GM13976 (cell line): ENCODE measurements at regions not wholly inside any gene's neighbourhood (a gene's known extent, or its start where the extent isn't known, plus 50 kb on each side); places are given as distances from the start of the nearest gene placed in this dataset.

Source experiments
- DNase-seq: peaks from one replicate; pipeline ENCODE4 v3.0.0; 2012; ENCODE audit warnings: low spot score
- CTCF ChIP-seq: IDR thresholded peaks from 2 replicates; pipeline ENCODE4 v1.5.1; 2012; ENCODE audit warnings: borderline replicate concordance, mild to moderate bottlenecking; ENCODE audit not compliant: insufficient read depth; ENCODE audit errors: extremely low read depth, missing control alignments, control extremely low read depth
- in situ Hi-C: fragments of 300-500 bp; cut with MboI; formaldehyde crosslinking; loops from one replicate; pipeline ENCODE4 v1.12.0; 2022; ENCODE audit warnings: low sequenced_read_pairs, mixed read lengths, inconsistent platforms; ENCODE audit not compliant: unreplicated experiment

- no peak for TF ChIP-seq CTCF
- in situ Hi-C loops, result no loop called here
- no peak for DNase-seq
Measured at GRCh38 chr12:89108265-89108664, 244.0 kb downstream of the DUSP6 start.

DNA sequence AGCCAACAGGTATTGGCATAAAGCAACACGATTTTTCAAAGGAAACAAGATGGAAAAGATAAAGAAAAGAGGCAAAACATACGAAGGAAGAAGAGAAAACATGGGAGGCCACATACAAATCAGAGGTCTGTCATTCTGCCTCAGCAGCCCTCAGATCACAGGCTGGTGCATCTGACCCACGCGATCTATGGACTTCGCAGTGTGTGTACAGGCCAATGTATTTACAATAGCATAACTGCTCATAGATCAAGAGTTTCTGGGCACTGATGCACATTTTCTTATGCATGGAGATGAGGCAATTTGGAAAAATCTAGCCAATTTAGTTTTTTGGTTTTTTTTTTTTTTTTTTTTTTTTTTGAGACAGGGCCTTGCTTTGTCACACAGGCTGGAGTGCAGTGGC lies 245.4 kb downstream of the DUSP6 start:
- in situ Hi-C loops, result no loop called here
- no peak for TF ChIP-seq CTCF
- DNase-seq, result no peak

- no peak for TF ChIP-seq CTCF
- in situ Hi-C loops, result no loop called here
- DNase-seq, result no peak
Measured at GRCh38 chr12:89105243-89105642, 247.1 kb downstream of the DUSP6 start.

DNA sequence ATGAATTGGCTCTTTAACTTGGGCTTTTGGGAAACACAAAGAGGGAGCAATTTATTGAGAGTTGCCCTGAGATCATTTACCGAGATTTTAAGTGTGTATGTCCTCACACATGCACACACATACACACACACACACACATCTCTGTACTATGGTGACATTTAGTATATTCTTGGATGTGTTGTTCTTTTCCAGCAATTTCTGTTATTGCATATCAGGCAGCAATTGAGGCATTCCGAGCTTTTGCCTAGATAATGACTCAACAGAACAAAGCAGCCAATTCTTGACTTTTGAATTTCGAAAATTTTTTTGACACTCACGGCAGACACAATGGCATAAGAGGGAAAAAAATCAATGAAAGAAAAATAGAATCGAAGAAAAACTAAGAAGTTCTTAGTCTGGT lies 248.5 kb downstream of the DUSP6 start:
- no peak for DNase-seq
- in situ Hi-C loops, result no loop called here
- no peak for TF ChIP-seq CTCF

DNA sequence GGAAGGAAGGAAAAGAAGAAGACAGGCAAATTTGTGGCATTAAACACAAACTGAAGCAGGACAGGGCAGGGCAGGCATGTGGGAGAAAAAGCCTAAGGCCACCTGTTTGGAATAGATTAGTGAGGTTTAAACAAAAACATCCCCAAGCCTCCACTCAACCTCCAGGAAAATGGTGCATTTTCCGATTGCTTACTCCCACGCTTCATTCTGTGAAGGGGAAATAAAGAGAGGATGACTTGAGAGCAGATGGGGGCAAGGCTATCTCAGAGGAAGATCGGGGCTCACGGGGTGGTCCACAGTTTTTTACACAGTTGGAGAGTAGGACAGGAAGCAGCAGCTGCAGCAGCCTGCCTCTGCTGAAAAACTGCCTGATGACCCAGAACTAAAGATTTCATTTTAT lies 250.9 kb downstream of the DUSP6 start:
- in situ Hi-C loops, result no loop called here
- TF ChIP-seq CTCF, result no peak
- DNase-seq, result no peak

DNA sequence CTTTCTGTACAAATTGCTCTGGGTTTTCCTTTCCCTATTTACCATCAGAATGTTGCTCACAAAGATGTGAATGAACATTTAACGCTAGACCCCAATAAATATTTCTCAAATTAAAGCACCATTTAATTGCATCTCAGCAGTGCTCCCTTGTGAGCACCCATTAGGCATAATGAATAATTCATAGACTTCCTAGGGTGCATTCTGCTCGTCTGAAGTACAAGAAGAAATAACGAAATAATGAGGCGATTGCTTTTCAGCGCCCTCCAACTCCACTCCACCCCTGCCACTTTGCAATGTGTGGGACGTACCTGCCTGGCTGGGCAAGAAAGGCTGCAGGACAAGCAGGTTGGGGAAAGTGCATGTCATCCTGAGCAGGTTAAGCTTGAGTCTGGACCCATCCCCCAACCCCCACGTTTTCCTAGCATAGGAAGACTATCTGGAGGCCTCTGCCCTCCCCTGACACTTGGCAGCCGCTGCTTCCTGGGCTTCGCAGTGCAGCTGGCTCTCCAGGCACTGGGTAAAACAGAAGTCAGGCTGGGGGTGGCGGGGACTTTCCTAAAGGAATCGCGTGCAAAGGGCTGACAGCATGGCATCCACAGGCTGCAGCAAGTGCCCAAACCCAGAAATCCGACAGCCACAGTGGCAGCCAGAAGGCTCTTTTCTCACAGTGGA lies 253.7 kb downstream of the DUSP6 start:
- no peak for DNase-seq
- in situ Hi-C loops, result no loop called here
- TF ChIP-seq CTCF, result no peak
